A549 (cell line): ENCODE measurements at regions not wholly inside any gene's neighbourhood (a gene's known extent, or its start where the extent isn't known, plus 50 kb on each side); places are given as distances from the start of the nearest gene placed in this dataset.

Source experiments
- ATAC-seq, 2 experiments: fragments of 200-7000 bp in 1 of 2; fragments of >200 bp in 1 of 2; cut with Nextera tagmentation in 1 of 2; cut with Tn5 transposase in 1 of 2; 3 replicates each; pipeline versions ENCODE4 v1.8.0 to v1.9.1; 2018 to 2020; ENCODE audit warnings: mild to moderate bottlenecking in 1 of 2, moderate library complexity in 1 of 2
- CTCF ChIA-PET: fragments of 300-600 bp; sonication (Branson Sonifier 250); formaldehyde crosslinking; extraction: SDS; loops from one replicate; lab custom pipeline; 2021; ENCODE audit warnings: antibody characterized with exemption, inconsistent platforms; lab: Yijun Ruan, JAX
- POLR2A ChIA-PET: fragments of 350-600 bp; formaldehyde crosslinking; extraction: SDS; loops from one replicate; lab custom pipeline; 2021; ENCODE audit warnings: antibody characterized with exemption, inconsistent platforms; lab: Yijun Ruan, JAX
- DNase-seq, 2 experiments: peaks; one replicate each; pipeline versions ENCODE4 v3.0.0 to v3.0.0-alpha.2; 2011 to 2016; ENCODE audit warnings: low read depth in 1 of 2, low spot score in 1 of 2
- FAIRE-seq: peaks from 2 replicates; lab custom pipeline; 2011; peaks lifted over from hg19 to GRCh38; lab: Jason Lieb, UNC
- H3K27ac ChIP-seq, 2 experiments: fragments of >200 bp; sonication (Bioruptor Twin); formaldehyde crosslinking; 3 replicates each; pipeline ENCODE4 v1.5.1; 2016 to 2017
- H3K4me1 ChIP-seq: fragments of >200 bp; sonication (Bioruptor Twin); formaldehyde crosslinking; 3 replicates; pipeline ENCODE4 v1.6.1; 2016
- H3K4me2 ChIP-seq: fragments of >200 bp; sonication (Bioruptor Twin); formaldehyde crosslinking; 3 replicates; pipeline ENCODE4 v1.6.1; 2016
- H3K4me3 ChIP-seq: fragments of >200 bp; sonication (Bioruptor Twin); formaldehyde crosslinking; 3 replicates; pipeline ENCODE4 v1.5.1; 2016
- H3K9me3 ChIP-seq: fragments of >200 bp; sonication (Bioruptor Twin); formaldehyde crosslinking; 3 replicates; pipeline ENCODE4 v1.6.1; 2016
- CBX8 ChIP-seq: fragments of 200-600 bp; sonication (generic); IDR thresholded peaks from 2 replicates; pipeline ENCODE4 v1.6.1; 2016
- CHD4 ChIP-seq: fragments of 200-600 bp; sonication (generic); IDR thresholded peaks from 2 replicates; pipeline ENCODE4 v1.6.1; 2016; ENCODE audit warnings: antibody characterized with exemption, mild to moderate bottlenecking, borderline replicate concordance
- EHMT2 ChIP-seq: fragments of 200-600 bp; sonication (generic); IDR thresholded peaks from 2 replicates; pipeline ENCODE4 v1.6.1; 2016; ENCODE audit warnings: antibody characterized with exemption, low read depth, mild to moderate bottlenecking, moderate library complexity
- FOSB ChIP-seq: fragments of 250-450 bp; sonication (Bioruptor Pico); IDR thresholded peaks from 2 replicates; pipeline ENCODE4 v1.5.0; 2020; ENCODE audit warnings: mild to moderate bottlenecking, moderate library complexity
- HEYL ChIP-seq: fragments of 250-450 bp; sonication (Bioruptor Pico); IDR thresholded peaks from 2 replicates; pipeline ENCODE4 v1.8.0; 2021; ENCODE audit warnings: mild to moderate bottlenecking, moderate library complexity
- HOXB5 ChIP-seq: fragments of 250-450 bp; sonication (Bioruptor Pico); IDR thresholded peaks from 2 replicates; pipeline ENCODE4 v1.5.0; 2020; ENCODE audit warnings: mild to moderate bottlenecking, moderate library complexity
- JUN ChIP-seq, 2 experiments: fragments of >200 bp; sonication (Bioruptor Twin); formaldehyde crosslinking; IDR thresholded peaks; 2 replicates in 1 of 2; 3 replicates in 1 of 2; pipeline ENCODE4 v1.6.1; 2016 to 2017
- JUNB ChIP-seq: fragments of >200 bp; sonication (Bioruptor Twin); formaldehyde crosslinking; IDR thresholded peaks from 2 replicates; pipeline ENCODE4 v1.6.1; 2016
- KDM1A ChIP-seq: fragments of 200-600 bp; sonication (generic); IDR thresholded peaks from 2 replicates; pipeline ENCODE4 v1.6.1; 2016; ENCODE audit warnings: low read depth, mild to moderate bottlenecking
- PHF8 ChIP-seq: fragments of 200-600 bp; sonication (generic); IDR thresholded peaks from 2 replicates; pipeline ENCODE4 v1.6.1; 2016; ENCODE audit warnings: low read depth, mild to moderate bottlenecking, antibody characterized with exemption, moderate library complexity, borderline replicate concordance
- POLR2A ChIP-seq: IDR thresholded peaks from 2 replicates; pipeline ENCODE4 v1.6.1; 2012; ENCODE audit warnings: mild to moderate bottlenecking, low read length
- POLR2AphosphoS2 ChIP-seq: conservative IDR thresholded peaks from 2 replicates; pipeline ENCODE4 v1.6.1; 2012; ENCODE audit warnings: low read length, improper control_type of control experiment, inconsistent platforms
- RAD21 ChIP-seq, 2 experiments: fragments of >200 bp in 1 of 2; sonication (Bioruptor Twin) in 1 of 2; formaldehyde crosslinking in 1 of 2; IDR thresholded peaks in 1 of 2; conservative IDR thresholded peaks in 1 of 2; 2 replicates in 1 of 2; 3 replicates in 1 of 2; pipeline ENCODE4 v1.6.1; 2012 to 2018; ENCODE audit warnings: inconsistent platforms in 1 of 2
- RARB ChIP-seq: fragments of 250-450 bp; sonication (Bioruptor Pico); IDR thresholded peaks from 2 replicates; pipeline ENCODE4 v1.8.0; 2021; ENCODE audit warnings: mild to moderate bottlenecking, moderate library complexity
- RNF2 ChIP-seq: fragments of 200-600 bp; sonication (generic); IDR thresholded peaks from 2 replicates; pipeline ENCODE4 v1.6.1; 2016; ENCODE audit warnings: low read depth, mild to moderate bottlenecking, antibody characterized with exemption, moderate library complexity, borderline replicate concordance
- SREBF2 ChIP-seq: fragments of 450-650 bp; IDR thresholded peaks from 2 replicates; pipeline ENCODE4 v1.6.1; 2014; ENCODE audit warnings: mild to moderate bottlenecking, moderate library complexity
- TP53 ChIP-seq: fragments of 250-450 bp; sonication (Bioruptor Pico); IDR thresholded peaks from 2 replicates; pipeline ENCODE4 v1.5.0; 2021; ENCODE audit warnings: mild to moderate bottlenecking, moderate library complexity
- ZFP36 ChIP-seq: fragments of 450-650 bp; IDR thresholded peaks from 2 replicates; pipeline ENCODE4 v1.6.1; 2014; ENCODE audit warnings: borderline replicate concordance; ENCODE audit not compliant: partially characterized antibody
- ZSCAN20 ChIP-seq: fragments of 250-450 bp; sonication (Bioruptor Pico); IDR thresholded peaks from 2 replicates; pipeline ENCODE4 v1.8.0; 2022; ENCODE audit warnings: mild to moderate bottlenecking, moderate library complexity
- WGBS: methylation state at CpG from one replicate; pipeline ENCODE4 v1.1.6; 2017; ENCODE audit errors: missing lambda C conversion rate; 5-methylcytosine and 5-hydroxymethylcytosine counted together
- TF ChIP-seq, protein P1 (sequence below): fragments of >200 bp; sonication (Bioruptor Twin); formaldehyde crosslinking; IDR thresholded peaks from 2 replicates; pipeline ENCODE4 v1.6.1; 2016
- TF ChIP-seq, protein P2 (sequence below): fragments of 250-450 bp; sonication (Bioruptor Pico); IDR thresholded peaks from 2 replicates; pipeline ENCODE4 v1.5.0; 2021; ENCODE audit warnings: mild to moderate bottlenecking, moderate library complexity, borderline replicate concordance
- TF ChIP-seq, protein P3 (sequence below): IDR thresholded peaks from 2 replicates; pipeline ENCODE4 v1.6.1; 2012
- TF ChIP-seq, protein P4 (sequence below): fragments of >200 bp; sonication (Bioruptor Twin); formaldehyde crosslinking; IDR thresholded peaks from 3 replicates; pipeline ENCODE4 v1.6.1; 2016

DNA sequence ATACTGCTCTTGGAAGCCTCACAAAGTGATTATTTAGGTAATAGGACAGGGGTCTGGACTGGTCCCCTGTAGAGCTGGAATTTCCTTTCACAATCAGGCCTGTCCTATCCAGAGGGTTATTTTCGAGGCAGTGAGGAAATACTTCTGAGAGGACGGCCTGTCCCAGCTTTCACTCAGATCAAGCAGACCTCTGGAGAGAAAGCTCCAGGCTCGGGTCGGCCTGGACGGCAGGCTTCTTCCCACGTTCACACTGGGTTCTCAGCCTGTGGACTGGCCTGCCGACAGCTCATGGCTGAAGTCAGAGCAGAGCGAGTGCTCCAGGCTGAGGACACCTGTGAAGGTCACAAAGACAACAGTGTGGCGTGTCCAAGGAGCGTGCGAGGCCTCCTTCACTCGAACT is 405.3 kb downstream of the VPS13C start:
- FAIRE-seq (no peak), DNase-seq (no peak)

DNA sequence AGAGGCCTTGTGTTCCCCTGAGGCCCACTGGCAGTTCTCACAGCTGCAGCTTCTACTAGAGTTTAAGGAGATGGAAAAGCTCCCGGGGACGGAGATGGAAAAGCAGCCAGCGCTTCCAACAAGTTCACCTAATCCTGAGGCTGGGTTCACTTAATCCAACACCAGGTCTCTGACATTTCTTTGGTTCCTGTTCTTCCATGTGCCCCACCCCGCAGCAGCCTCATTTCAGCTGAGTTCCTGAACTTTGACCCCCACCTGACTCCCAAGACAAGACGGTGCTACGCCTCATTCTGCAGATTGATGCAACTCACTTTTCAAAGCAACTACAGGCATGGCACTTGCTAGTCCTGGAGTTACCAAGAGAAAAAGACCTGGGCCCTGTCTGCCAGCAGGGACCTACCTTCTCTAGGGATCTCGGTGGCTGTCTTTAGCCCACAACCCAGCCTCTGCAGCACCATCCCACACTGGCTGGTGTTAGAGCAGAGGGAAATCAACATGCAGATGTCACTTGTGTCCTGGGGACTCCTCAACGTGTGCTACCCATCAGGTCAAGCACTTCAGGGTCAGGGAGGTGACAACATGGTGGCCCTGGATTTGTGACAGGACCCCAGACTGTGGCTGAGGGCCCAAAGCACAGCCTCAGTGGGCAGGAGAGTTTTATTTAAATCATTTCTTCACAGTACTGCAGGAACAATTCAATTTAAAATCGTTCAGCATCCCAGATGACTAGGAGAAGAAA is 406.1 kb downstream of the VPS13C start:
- POLR2A ChIA-PET: no interaction called here
- CTCF ChIA-PET: interaction anchor here (1.5 to 2.8 kb wide), 2 partner anchors 9 to 13 kb away, joined by 5 to 8 read pairs; no protein-coding TSS in a partner anchor
- 51% methylated on average over 9 of the region's 9 CpGs for WGBS
- no peak overlapping the region for H3K4me3 ChIP-seq
- ATAC-seq (no peak), FAIRE-seq (no peak), DNase-seq (no peak)
- H3K27ac ChIP-seq: no peak overlapping the region
- no peaks in the 10 kb centered on the region for H3K9me3 ChIP-seq
- H3K4me1 ChIP-seq: no peaks in the 10 kb centered on the region
- TF ChIP-seq POLR2A: no peak
- no peak for TF ChIP-seq EHMT2
- TF ChIP-seq ZSCAN20 (CRISPR knock-in tag): no peak
- TF ChIP-seq RNF2: no peak
- TF ChIP-seq TP53: no peak
- no peak overlapping the region for H3K4me2 ChIP-seq

More for the DNA sequence above, 405.3 kb downstream of the VPS13C start:
- no peak overlapping the region for H3K4me2 ChIP-seq
- TF ChIP-seq, protein P1, sequence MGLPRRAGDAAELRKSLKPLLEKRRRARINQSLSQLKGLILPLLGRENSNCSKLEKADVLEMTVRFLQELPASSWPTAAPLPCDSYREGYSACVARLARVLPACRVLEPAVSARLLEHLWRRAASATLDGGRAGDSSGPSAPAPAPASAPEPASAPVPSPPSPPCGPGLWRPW: no peak
- TF ChIP-seq HOXB5: no peak
- TF ChIP-seq SREBF2: no peak
- TF ChIP-seq, protein P2, sequence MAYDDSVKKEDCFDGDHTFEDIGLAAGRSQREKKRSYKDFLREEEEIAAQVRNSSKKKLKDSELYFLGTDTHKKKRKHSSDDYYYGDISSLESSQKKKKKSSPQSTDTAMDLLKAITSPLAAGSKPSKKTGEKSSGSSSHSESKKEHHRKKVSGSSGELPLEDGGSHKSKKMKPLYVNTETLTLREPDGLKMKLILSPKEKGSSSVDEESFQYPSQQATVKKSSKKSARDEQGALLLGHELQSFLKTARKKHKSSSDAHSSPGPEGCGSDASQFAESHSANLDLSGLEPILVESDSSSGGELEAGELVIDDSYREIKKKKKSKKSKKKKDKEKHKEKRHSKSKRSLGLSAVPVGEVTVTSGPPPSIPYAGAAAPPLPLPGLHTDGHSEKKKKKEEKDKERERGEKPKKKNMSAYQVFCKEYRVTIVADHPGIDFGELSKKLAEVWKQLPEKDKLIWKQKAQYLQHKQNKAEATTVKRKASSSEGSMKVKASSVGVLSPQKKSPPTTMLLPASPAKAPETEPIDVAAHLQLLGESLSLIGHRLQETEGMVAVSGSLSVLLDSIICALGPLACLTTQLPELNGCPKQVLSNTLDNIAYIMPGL: no peak
- no peak for TF ChIP-seq JUN (IDR thresholded peaks at IDR 0.05)
- TF ChIP-seq, all 56 proteins: peak for 0
- ATAC-seq: no peak
- Histone ChIP-seq H3K4me3 (no peak overlapping the region), H3K9me3 (no peaks in the 10 kb centered on the region), H3K27ac (no peak overlapping the region), H3K4me1 (no peaks in the 10 kb centered on the region)
- CTCF ChIA-PET: interaction anchor here (1.5 to 2.8 kb wide), 2 partner anchors 9 to 13 kb away, joined by 5 to 8 read pairs; no protein-coding TSS in a partner anchor
- 45% methylated on average over 12 of the region's 12 CpGs for WGBS
- POLR2A ChIA-PET: no interaction called here

DNA sequence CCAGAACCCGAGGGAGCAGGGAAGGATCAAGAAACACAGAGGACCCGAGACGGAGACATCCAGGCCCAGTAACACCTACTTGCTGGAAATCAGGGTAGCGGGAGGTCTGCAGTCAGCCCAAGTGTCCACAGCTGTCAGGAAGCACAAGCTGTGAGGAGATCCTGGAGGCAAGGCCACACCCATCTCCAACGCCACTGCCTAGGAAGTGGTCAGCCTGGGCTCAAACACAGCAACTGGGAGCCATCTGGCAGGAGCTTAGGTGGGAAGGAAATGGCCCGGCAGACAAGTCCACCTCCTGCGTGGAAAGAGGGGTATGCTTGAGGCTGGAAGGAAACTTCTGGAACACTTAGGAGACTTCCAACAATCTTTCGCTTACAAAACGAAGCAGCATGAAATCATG is 407.1 kb downstream of the VPS13C start:
- CTCF ChIA-PET: interaction anchor here (2.8 kb wide), 1 partner anchor 10 kb away, joined by 8 read pairs; no protein-coding TSS in a partner anchor
- no peak overlapping the region for H3K4me3 ChIP-seq
- no peaks in the 10 kb centered on the region for H3K4me1 ChIP-seq
- POLR2A ChIA-PET: no interaction called here
- no peak for ATAC-seq
- FAIRE-seq: no peak
- H3K4me2 ChIP-seq: no peak overlapping the region
- WGBS: 42% methylated on average over 9 of the region's 9 CpGs
- TF ChIP-seq POLR2AphosphoS2: no peak
- H3K9me3 ChIP-seq: no peaks in the 10 kb centered on the region
- H3K27ac ChIP-seq: no peak overlapping the region
- no peak for DNase-seq

DNA sequence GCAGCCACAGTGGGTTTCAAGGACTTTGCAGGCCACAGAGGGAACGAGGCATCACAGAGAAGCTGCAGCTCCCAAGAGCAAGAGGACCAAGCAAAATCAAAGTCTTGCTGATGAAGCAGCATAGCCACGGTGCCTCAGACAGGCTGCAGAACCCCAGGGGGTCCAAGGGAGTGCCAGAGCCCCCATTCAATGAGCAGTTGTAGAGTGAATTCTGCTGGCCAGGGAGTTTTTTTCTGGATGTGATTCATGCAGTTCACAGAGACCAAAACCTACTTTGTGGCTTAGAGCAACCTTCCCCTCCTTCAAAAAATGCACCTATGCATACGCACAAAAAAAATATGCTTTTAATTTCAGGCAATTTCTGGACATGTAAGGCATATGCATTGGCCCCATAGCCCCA is 409.0 kb downstream of the VPS13C start:
- no peak overlapping the region for H3K4me3 ChIP-seq
- FAIRE-seq (no peak), ATAC-seq (no peak)

More for the DNA sequence above, 409.0 kb downstream of the VPS13C start:
- no peak overlapping the region for H3K4me2 ChIP-seq
- no peak overlapping the region for H3K27ac ChIP-seq
- POLR2A ChIA-PET: no interaction called here
- CTCF ChIA-PET: no interaction called here
- H3K4me1 ChIP-seq: no peaks in the 10 kb centered on the region
- 2% methylated on average over 3 of the region's 3 CpGs for WGBS
- no peaks in the 10 kb centered on the region for H3K9me3 ChIP-seq
- DNase-seq: no peak
- TF ChIP-seq, protein P3, sequence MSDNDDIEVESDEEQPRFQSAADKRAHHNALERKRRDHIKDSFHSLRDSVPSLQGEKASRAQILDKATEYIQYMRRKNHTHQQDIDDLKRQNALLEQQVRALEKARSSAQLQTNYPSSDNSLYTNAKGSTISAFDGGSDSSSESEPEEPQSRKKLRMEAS: no peak
- TF ChIP-seq, protein P1: no peak
- TF ChIP-seq ZFP36 (no peak), CHD4 (no peak), KDM1A (no peak), RAD21 (conservative IDR thresholded peaks at IDR 0.05 in 1 of 2, IDR thresholded peaks at IDR 0.05 in 1 of 2) (no peak), RARB (CRISPR knock-in tag) (no peak), CBX8 (no peak), HOXB5 (no peak), FOSB (CRISPR knock-in tag) (no peak), TP53 (no peak), HEYL (no peak), PHF8 (no peak), POLR2AphosphoS2 (no peak), JUNB (no peak)
- TF ChIP-seq, protein P4, sequence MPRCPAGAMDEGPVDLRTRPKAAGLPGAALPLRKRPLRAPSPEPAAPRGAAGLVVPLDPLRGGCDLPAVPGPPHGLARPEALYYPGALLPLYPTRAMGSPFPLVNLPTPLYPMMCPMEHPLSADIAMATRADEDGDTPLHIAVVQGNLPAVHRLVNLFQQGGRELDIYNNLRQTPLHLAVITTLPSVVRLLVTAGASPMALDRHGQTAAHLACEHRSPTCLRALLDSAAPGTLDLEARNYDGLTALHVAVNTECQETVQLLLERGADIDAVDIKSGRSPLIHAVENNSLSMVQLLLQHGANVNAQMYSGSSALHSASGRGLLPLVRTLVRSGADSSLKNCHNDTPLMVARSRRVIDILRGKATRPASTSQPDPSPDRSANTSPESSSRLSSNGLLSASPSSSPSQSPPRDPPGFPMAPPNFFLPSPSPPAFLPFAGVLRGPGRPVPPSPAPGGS: no peak
